B cell (primary cell): ENCODE measurements at regions not wholly inside any gene's neighbourhood (a gene's known extent, or its start where the extent isn't known, plus 50 kb on each side); places are given as distances from the start of the nearest gene placed in this dataset.

Experiments used
- ATAC-seq: fragments of 200-7000 bp; cut with Tn5 transposase; one replicate; pipeline ENCODE4 v1.10.0; 2021; ENCODE audit warnings: low read depth, mild to moderate bottlenecking, moderate number of reproducible peaks, moderate library complexity
- CTCF ChIA-PET: fragments of 350-600 bp; sonication (Branson Sonifier 250); formaldehyde crosslinking; loops from one replicate; lab custom pipeline; 2021; ENCODE audit warnings: antibody characterized with exemption, inconsistent platforms; lab: Charles Lee
- POLR2A ChIA-PET: fragments of 350-600 bp; sonication (Branson Sonifier 250); formaldehyde crosslinking; loops from one replicate; lab custom pipeline; 2021; ENCODE audit warnings: antibody characterized with exemption; lab: Charles Lee
- DNase-seq: peaks from one replicate; pipeline ENCODE4 v3.0.0; 2013
- H2AFZ ChIP-seq: 2 replicates; pipeline ENCODE4 v1.6.1; 2012; ENCODE audit warnings: mild to moderate bottlenecking, low read depth, low read length; ENCODE audit not compliant: insufficient read depth, poor library complexity, severe bottlenecking
- H3K27ac ChIP-seq, 2 donors: 1 replicate in 1 of 2; 2 replicates in 1 of 2; pipeline ENCODE4 v1.5.1; 2012 to 2013; ENCODE audit warnings: low read length in 2 of 2, mild to moderate bottlenecking in 2 of 2, moderate library complexity in 1 of 2
- H3K27me3 ChIP-seq, 4 experiments: fragments of 200-600 bp in 1 of 4; sonication (generic) in 1 of 4; replicated peaks in 1 of 4; 1 replicate in 2 of 4; 2 replicates in 2 of 4; pipeline versions ENCODE4 v1.6.1 to v1.7.0; 2013 to 2016; ENCODE audit warnings: low read length in 3 of 4, mild to moderate bottlenecking in 2 of 4, mixed read lengths in 1 of 4, moderate library complexity in 1 of 4; ENCODE audit not compliant: insufficient read depth in 4 of 4, control insufficient read depth in 3 of 4; ENCODE audit errors: control extremely low read depth in 1 of 4
- H3K36me3 ChIP-seq, 2 experiments: replicated peaks in 1 of 2; 1 replicate in 1 of 2; 2 replicates in 1 of 2; pipeline versions ENCODE4 v1.6.1 to v1.7.1; 2013; ENCODE audit warnings: low read length in 1 of 2; ENCODE audit not compliant: insufficient read depth in 2 of 2, control insufficient read depth in 1 of 2; ENCODE audit errors: control extremely low read depth in 1 of 2, extremely low read depth in 1 of 2
- H3K4me1 ChIP-seq, 2 donors: fragments of 200-600 bp in 1 of 2; sonication (generic) in 1 of 2; 1 replicate in 1 of 2; 2 replicates in 1 of 2; pipeline versions ENCODE4 v1.5.1 to v1.6.1; 2013 to 2017; ENCODE audit warnings: low read length in 2 of 2; ENCODE audit not compliant: control insufficient read depth in 2 of 2, insufficient read depth in 2 of 2
- H3K4me2 ChIP-seq: replicated peaks from 2 replicates; pipeline ENCODE3; 2012; ENCODE audit warnings: mild to moderate bottlenecking, low read depth, low read length; ENCODE audit not compliant: poor library complexity, severe bottlenecking
- H3K4me3 ChIP-seq, 5 experiments: fragments of 200-600 bp in 1 of 5; sonication (generic) in 1 of 5; 1 replicate in 3 of 5; 2 replicates in 2 of 5; pipeline versions ENCODE4 v1.5.1 to v1.7.0; 2011 to 2016; ENCODE audit warnings: low read length in 4 of 5, mild to moderate bottlenecking in 4 of 5, low read depth in 2 of 5, control low read depth in 1 of 5, moderate library complexity in 1 of 5; ENCODE audit not compliant: insufficient read depth in 1 of 5; ENCODE audit errors: control extremely low read depth in 1 of 5, extremely low read depth in 1 of 5
- H3K79me2 ChIP-seq: fragments of 200-600 bp; sonication (generic); one replicate; pipeline ENCODE4 v1.6.0; 2016; ENCODE audit warnings: low read length; ENCODE audit not compliant: control insufficient read depth, insufficient read depth
- H3K9ac ChIP-seq: fragments of 200-600 bp; sonication (generic); 2 replicates; pipeline ENCODE4 v1.6.1; 2017; ENCODE audit warnings: mild to moderate bottlenecking, low read length, moderate library complexity
- H3K9me3 ChIP-seq, 3 donors: one replicate each; pipeline versions ENCODE4 v1.6.1 to v1.7.1; 2013; ENCODE audit warnings: low read length in 2 of 3; ENCODE audit not compliant: control insufficient read depth in 2 of 3, insufficient read depth in 1 of 3; ENCODE audit errors: control extremely low read depth in 1 of 3
- H4K20me1 ChIP-seq: 2 replicates; pipeline ENCODE4 v1.6.0; 2012; ENCODE audit warnings: mild to moderate bottlenecking, low read length; ENCODE audit not compliant: insufficient read depth, control insufficient read depth, poor library complexity, severe bottlenecking
- H3K27ac Mint-ChIP-seq: one replicate; pipeline ENCODE4 v1.8.0; 2021; ENCODE audit warnings: mixed read lengths
- H3K27me3 Mint-ChIP-seq: one replicate; pipeline ENCODE4 v1.8.0; 2021; ENCODE audit warnings: mixed read lengths
- H3K4me1 Mint-ChIP-seq: one replicate; pipeline ENCODE4 v1.8.0; 2021; ENCODE audit warnings: mixed read lengths
- H3K4me3 Mint-ChIP-seq: one replicate; pipeline ENCODE4 v1.8.0; 2021; ENCODE audit warnings: mixed read lengths
- H3K9me3 Mint-ChIP-seq: one replicate; pipeline ENCODE4 v1.8.0; 2022; ENCODE audit warnings: mixed read lengths; ENCODE audit not compliant: insufficient read depth
- CTCF ChIP-seq: fragments of 200-600 bp; IDR thresholded peaks from one replicate; pipeline ENCODE4 v1.8.0; 2022; ENCODE audit warnings: antibody characterized with exemption, mild to moderate bottlenecking
- EZH2 ChIP-seq: IDR thresholded peaks from 2 replicates; pipeline ENCODE4 v1.6.1; 2012; ENCODE audit warnings: borderline replicate concordance, low read depth, mild to moderate bottlenecking, moderate library complexity, low read length; ENCODE audit not compliant: insufficient read depth, poor library complexity, severe bottlenecking
- WGBS: methylation state at CpG from one replicate; pipeline ENCODE4 v1.1.5; 2013; ENCODE audit warnings: missing lambda C conversion rate; ENCODE audit not compliant: insufficient coverage; 5-methylcytosine and 5-hydroxymethylcytosine counted together
- intact Hi-C: fragments of 100-400 bp; cut with micrococcal nuclease; formaldehyde crosslinking; loops from one replicate; pipeline ENCODE4 v1.10.0; 2022

DNA sequence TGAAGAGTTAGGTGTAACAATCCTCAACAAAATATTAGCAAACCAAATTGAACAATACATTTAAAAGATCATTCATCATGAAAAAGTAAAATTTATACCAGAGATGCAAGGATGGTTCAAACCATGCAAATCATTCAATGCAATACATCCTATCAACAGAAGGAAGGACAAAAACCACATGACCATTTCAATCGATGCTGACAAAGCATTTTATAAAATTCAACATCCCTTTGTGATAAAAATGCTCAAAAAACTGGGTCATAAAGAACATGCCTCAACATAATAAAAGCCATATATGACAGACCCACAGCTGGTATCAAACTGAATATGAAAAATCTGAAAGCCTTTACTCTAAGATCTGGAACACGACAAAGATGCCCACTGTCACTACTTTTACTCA, 490.3 kb upstream of the IRAK1BP1 start:
- WGBS = no CpG with 5 or more reads among the region's 2 CpGs

GRCh38 chr6:78379982-78380381, 487.4 kb upstream of the IRAK1BP1 start:
- Histone ChIP-seq H3K79me2 (no peaks in the 10 kb centered on the region), H4K20me1 (no peaks in the 10 kb centered on the region), H3K27ac (no peak overlapping the region), H3K36me3 (no peaks in the 10 kb centered on the region), H3K9me3 (peaks cover 0 to 4% (median 0%) of the 10 kb centered on the region in 3 donors), H3K4me1 (no peaks in the 10 kb centered on the region), H3K9ac (no peak overlapping the region), H3K27me3 (no peaks in the 10 kb centered on the region), H3K4me3 (no peak overlapping the region), H2AFZ (no peak overlapping the region), H3K4me2 (no peak overlapping the region)
- no peak overlapping the region for H3K4me3 Mint-ChIP-seq
- intact Hi-C loops = no loop called here
- TF ChIP-seq CTCF (no peak), EZH2 (no peak)
- no peak overlapping the region for H3K27ac Mint-ChIP-seq
- H3K27me3 Mint-ChIP-seq = no peaks in the 10 kb centered on the region
- DNase-seq = no peak
- ATAC-seq = no peak
- H3K4me1 Mint-ChIP-seq = no peaks in the 10 kb centered on the region
- CTCF ChIA-PET = no interaction called here
- H3K9me3 Mint-ChIP-seq = peaks cover 7% of the 10 kb centered on the region
- POLR2A ChIA-PET = no interaction called here

More for the DNA sequence above, 490.3 kb upstream of the IRAK1BP1 start:
- no peak overlapping the region for H3K4me2 ChIP-seq
- DNase-seq (no peak), ATAC-seq (no peak)
- H3K9me3 ChIP-seq = peaks cover 0 to 11% (median 3%) of the 10 kb centered on the region in 3 donors
- H3K4me3 ChIP-seq = no peak overlapping the region
- ChIA-PET CTCF (no interaction called here), POLR2A (no interaction called here)
- H3K79me2 ChIP-seq = no peaks in the 10 kb centered on the region
- H3K27ac ChIP-seq = no peak overlapping the region
- Mint-ChIP-seq H3K9me3 (peaks cover 7% of the 10 kb centered on the region), H3K4me1 (no peaks in the 10 kb centered on the region), H3K27me3 (no peaks in the 10 kb centered on the region), H3K27ac (no peak overlapping the region), H3K4me3 (no peak overlapping the region)
- no peaks in the 10 kb centered on the region for H3K27me3 ChIP-seq
- H2AFZ ChIP-seq = no peak overlapping the region
- TF ChIP-seq CTCF (no peak), EZH2 (no peak)
- H3K36me3 ChIP-seq = no peaks in the 10 kb centered on the region
- no peaks in the 10 kb centered on the region for H4K20me1 ChIP-seq
- no peaks in the 10 kb centered on the region for H3K4me1 ChIP-seq
- intact Hi-C loops = no loop called here
- no peak overlapping the region for H3K9ac ChIP-seq
